Kidney epithelial cell (primary cell): ENCODE measurements at regions not wholly inside any gene's neighbourhood (a gene's known extent, or its start where the extent isn't known, plus 50 kb on each side); places are given as distances from the start of the nearest gene placed in this dataset.

Source experiments
- DNase-seq: peaks from one replicate; pipeline ENCODE4 v3.0.0-alpha.2; 2010; ENCODE audit warnings: low read depth
- H3K27me3 ChIP-seq: 2 replicates; pipeline ENCODE4 v1.6.0; 2011; ENCODE audit warnings: low read length; ENCODE audit not compliant: control insufficient read depth, insufficient read depth
- H3K36me3 ChIP-seq: 2 replicates; pipeline ENCODE4 v1.5.1; 2011; ENCODE audit warnings: low read length; ENCODE audit not compliant: control insufficient read depth, insufficient read depth
- H3K4me3 ChIP-seq: 2 replicates; pipeline ENCODE4 v1.5.1; 2011; ENCODE audit warnings: low read depth, mild to moderate bottlenecking, control low read depth, low read length
- TF ChIP-seq, protein P1 (sequence below): IDR thresholded peaks from 2 replicates; pipeline ENCODE4 v1.5.1; 2011; ENCODE audit warnings: mild to moderate bottlenecking, moderate library complexity, low read length, control low read depth, inconsistent platforms; ENCODE audit not compliant: insufficient read depth, poor library complexity, severe bottlenecking

DNA sequence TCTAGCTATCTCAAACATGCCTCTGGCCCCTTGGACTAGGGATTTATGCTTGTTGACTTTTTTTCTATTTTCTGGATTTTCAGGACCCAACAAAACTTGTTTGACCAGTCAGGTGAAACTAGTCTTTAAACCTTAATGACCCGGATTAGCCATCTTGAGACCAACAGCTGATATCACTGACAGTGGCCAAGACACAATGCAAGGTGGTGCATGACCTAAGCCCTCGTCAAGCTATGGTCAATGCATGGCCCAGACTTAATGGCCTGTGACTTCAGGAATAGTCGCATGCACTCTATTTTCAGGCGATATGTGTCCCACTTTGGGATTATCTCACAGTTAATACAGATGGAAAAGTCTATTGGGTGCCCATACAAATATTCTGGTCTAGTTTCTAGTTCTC lies 190.4 kb downstream of the ZBTB18 start:
- TF ChIP-seq, protein P1, sequence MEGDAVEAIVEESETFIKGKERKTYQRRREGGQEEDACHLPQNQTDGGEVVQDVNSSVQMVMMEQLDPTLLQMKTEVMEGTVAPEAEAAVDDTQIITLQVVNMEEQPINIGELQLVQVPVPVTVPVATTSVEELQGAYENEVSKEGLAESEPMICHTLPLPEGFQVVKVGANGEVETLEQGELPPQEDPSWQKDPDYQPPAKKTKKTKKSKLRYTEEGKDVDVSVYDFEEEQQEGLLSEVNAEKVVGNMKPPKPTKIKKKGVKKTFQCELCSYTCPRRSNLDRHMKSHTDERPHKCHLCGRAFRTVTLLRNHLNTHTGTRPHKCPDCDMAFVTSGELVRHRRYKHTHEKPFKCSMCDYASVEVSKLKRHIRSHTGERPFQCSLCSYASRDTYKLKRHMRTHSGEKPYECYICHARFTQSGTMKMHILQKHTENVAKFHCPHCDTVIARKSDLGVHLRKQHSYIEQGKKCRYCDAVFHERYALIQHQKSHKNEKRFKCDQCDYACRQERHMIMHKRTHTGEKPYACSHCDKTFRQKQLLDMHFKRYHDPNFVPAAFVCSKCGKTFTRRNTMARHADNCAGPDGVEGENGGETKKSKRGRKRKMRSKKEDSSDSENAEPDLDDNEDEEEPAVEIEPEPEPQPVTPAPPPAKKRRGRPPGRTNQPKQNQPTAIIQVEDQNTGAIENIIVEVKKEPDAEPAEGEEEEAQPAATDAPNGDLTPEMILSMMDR: no peak
- H3K36me3 ChIP-seq: no peaks in the 10 kb centered on the region
- DNase-seq: no peak
- H3K4me3 ChIP-seq: no peak overlapping the region
- H3K27me3 ChIP-seq: no peaks in the 10 kb centered on the region

DNA sequence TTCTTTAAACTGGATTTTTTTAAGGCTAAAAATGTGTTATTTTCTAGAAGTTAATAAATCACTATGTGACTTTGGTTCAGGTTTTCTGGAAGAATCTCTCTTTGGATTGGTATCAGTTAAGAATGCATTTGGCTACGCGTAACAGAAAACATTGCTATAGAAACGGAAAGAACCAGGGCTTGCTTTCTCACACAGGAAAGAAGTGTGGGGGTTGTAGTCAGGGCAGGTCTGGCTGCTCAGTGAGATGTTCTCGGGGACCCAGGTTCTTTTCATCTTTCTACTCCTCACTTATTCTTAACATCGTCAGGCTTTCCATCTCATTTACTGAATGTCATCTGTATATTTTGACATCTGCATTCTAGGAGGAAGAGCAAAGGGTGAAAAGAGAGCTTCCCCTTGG lies 191.4 kb downstream of the ZBTB18 start:
- no peak for DNase-seq
- Histone ChIP-seq H3K4me3 (no peak overlapping the region), H3K36me3 (no peaks in the 10 kb centered on the region), H3K27me3 (no peaks in the 10 kb centered on the region)
- TF ChIP-seq, protein P1: no peak

DNA sequence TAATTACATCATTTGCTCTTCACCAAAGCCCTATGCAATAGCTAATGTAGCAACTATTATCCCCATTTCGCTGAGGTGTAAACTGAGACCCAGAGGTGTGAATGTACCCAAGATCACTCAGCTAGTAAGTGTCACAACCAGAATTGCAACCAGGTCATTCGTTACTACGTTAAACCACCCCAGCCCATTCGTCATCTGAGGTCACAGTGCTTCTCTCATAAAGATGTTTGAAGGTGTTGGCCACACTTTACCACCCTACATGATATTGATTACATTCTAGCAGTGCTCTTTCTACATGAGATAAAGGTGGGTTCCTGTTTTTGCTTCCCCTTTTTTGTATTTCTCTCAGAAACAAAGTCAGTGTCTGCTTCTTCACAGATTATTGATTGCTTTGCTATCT lies 195.3 kb downstream of the ZBTB18 start:
- Histone ChIP-seq H3K4me3 (no peak overlapping the region), H3K36me3 (no peaks in the 10 kb centered on the region), H3K27me3 (no peaks in the 10 kb centered on the region)
- no peak for DNase-seq
- TF ChIP-seq, protein P1: no peak

DNA sequence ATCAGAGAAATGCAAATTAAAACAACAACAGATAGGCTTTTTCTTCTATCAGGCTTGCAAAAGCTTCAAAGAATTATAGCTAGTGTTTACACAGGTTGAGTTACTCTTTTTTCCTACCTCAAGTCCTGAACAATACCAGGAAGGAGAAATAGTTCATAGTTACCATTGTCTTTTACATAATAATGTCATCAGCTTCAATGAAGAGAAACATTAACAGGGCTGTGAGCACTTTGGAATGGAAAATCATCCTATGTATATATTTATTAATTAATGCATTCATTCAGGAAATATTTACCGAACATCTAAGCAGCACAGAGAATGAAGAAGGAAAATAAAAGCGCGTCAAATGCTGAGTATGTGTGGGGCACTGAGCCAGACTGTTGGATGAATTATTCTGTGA lies 197.3 kb downstream of the ZBTB18 start:
- Histone ChIP-seq H3K4me3 (no peak overlapping the region), H3K36me3 (no peaks in the 10 kb centered on the region), H3K27me3 (no peaks in the 10 kb centered on the region)
- TF ChIP-seq, protein P1: no peak
- no peak for DNase-seq

DNA sequence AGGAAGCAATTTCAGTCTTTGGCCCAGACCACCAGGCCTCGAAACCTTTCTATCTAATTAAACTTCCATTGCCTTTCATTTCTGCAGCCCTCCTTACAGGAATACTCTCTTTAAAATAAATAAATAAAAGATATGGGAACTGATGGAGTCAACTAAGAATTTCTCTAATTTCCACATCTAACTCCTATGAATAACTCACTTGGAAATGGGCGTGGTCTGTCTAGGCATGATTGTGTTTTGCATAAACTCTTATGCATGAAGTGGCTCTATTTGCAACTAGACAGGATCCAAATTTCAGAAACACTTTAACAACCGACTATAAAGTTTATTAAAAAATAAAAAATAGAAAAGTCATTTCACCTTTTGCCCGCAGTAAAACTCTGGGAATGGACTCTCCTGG lies 199.5 kb downstream of the ADSS2 start:
- DNase-seq: no peak
- TF ChIP-seq, protein P1: no peak
- no peaks in the 10 kb centered on the region for H3K27me3 ChIP-seq

DNA sequence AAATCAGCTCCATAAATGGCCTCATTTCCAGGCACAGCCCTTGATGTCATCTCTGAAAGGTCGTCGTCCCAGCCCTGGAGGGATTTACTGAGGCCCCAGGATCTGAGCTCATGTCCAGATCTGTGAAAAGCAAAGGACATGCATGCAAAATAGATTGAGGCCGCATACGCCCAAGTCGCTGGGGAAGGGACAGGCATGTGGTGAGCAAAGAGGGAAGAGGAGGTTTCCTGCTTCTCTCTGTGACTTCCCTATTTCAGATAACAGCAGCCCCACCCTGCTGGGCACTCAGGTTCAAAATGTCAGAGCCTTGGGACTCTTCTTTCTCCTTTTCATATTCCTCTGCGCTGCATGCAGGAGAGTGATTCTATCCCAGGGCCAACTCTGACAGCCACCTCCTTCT lies 197.2 kb downstream of the ADSS2 start:
- H3K36me3 ChIP-seq: no peaks in the 10 kb centered on the region

More for the DNA sequence above, 199.5 kb downstream of the ADSS2 start:
- no peaks in the 10 kb centered on the region for H3K36me3 ChIP-seq
- H3K4me3 ChIP-seq: no peak overlapping the region

More for the DNA sequence above, 197.2 kb downstream of the ADSS2 start:
- Histone ChIP-seq H3K27me3 (no peaks in the 10 kb centered on the region), H3K4me3 (no peak overlapping the region)
- TF ChIP-seq, protein P1: no peak
- DNase-seq: no peak
